HG03460 (cell line): ENCODE measurements at regions not wholly inside any gene's neighbourhood (a gene's known extent, or its start where the extent isn't known, plus 50 kb on each side); places are given as distances from the start of the nearest gene placed in this dataset.

ENCODE experiments used
- ATAC-seq: cut with Tn5 transposase; IDR thresholded peaks from one replicate; pipeline ENCODE4 v1.9.1; 2021; ENCODE audit not compliant: unreplicated experiment

GRCh38 chr18:45467293-45467692 lies 148.0 kb upstream of the SLC14A2 start:
- ATAC-seq = no peak

- ATAC-seq = no peak
These were observed 147.3 kb upstream of the SLC14A2 start for GRCh38 chr18:45467945-45468344.

- ATAC-seq = no peak
These were observed 136.4 kb upstream of the SLC14A2 start for GRCh38 chr18:45478889-45479288.

GRCh38 chr18:45480219-45481015 lies 134.9 kb upstream of the SLC14A2 start:
- ATAC-seq = no peak

GRCh38 chr18:45481821-45482220 lies 133.5 kb upstream of the SLC14A2 start:
- no peak for ATAC-seq

- ATAC-seq = no peak
These were observed 133.0 kb upstream of the SLC14A2 start for GRCh38 chr18:45482286-45482685.

- no peak for ATAC-seq
These were observed 127.7 kb upstream of the SLC14A2 start for GRCh38 chr18:45487581-45487980.

GRCh38 chr18:45488645-45489044 lies 126.6 kb upstream of the SLC14A2 start:
- ATAC-seq = no peak

GRCh38 chr18:45493830-45494229 lies 121.4 kb upstream of the SLC14A2 start:
- ATAC-seq = no peak

GRCh38 chr18:45494811-45495210 lies 120.5 kb upstream of the SLC14A2 start:
- ATAC-seq = no peak

- ATAC-seq = no peak
These were observed 118.5 kb upstream of the SLC14A2 start for GRCh38 chr18:45496741-45497140.

- no peak for ATAC-seq
These were observed 117.5 kb upstream of the SLC14A2 start for GRCh38 chr18:45497595-45498286.

- ATAC-seq = no peak
These were observed 117.0 kb upstream of the SLC14A2 start for GRCh38 chr18:45498287-45498658.

GRCh38 chr18:45503990-45504389 lies 111.3 kb upstream of the SLC14A2 start:
- no peak for ATAC-seq

- ATAC-seq = no peak
These were observed 109.6 kb upstream of the SLC14A2 start for GRCh38 chr18:45505497-45506206.

- no peak for ATAC-seq
These were observed 108.3 kb upstream of the SLC14A2 start for GRCh38 chr18:45506951-45507350.

GRCh38 chr18:45509535-45509934 lies 105.7 kb upstream of the SLC14A2 start:
- ATAC-seq = no peak

GRCh38 chr18:45510656-45511055 lies 104.6 kb upstream of the SLC14A2 start:
- no peak for ATAC-seq

GRCh38 chr18:45512363-45512953 lies 102.8 kb upstream of the SLC14A2 start:
- no peak for ATAC-seq

- no peak for ATAC-seq
These were observed 98.0 kb upstream of the SLC14A2 start for GRCh38 chr18:45517181-45517741.
